Anterior cingulate cortex (tissue), 58 donors: ENCODE measurements at regions not wholly inside any gene's neighbourhood (a gene's known extent, or its start where the extent isn't known, plus 50 kb on each side); places are given as distances from the start of the nearest gene placed in this dataset.
A peak's percentile ranks its signal among the peaks of the same experiment; 100 is the strongest.
"Not testable (repeated sequence)": the region's sequence is repeated elsewhere in the genome, so short reads cannot be mapped to it uniquely, and the experiment has no call there.

Experiments
- DNase-seq, 58 donors: peaks; one replicate each; lab custom pipeline; 2025; lab: John Stamatoyannopoulos, UW

- not testable (repeated sequence) for DNase-seq
Observed at GRCh38 chr13:34386229-34386628, 555.8 kb upstream of the NBEA start.

- no peak for DNase-seq
Observed at GRCh38 chr13:34391076-34391475, 551.0 kb upstream of the NBEA start.

- DNase-seq, result no peak
Observed at GRCh38 chr13:34401696-34402095, 540.4 kb upstream of the NBEA start.

GRCh38 chr13:34405410-34406181 lies 536.5 kb upstream of the NBEA start:
- peak in 1 of 58 donors; percentile 11 for DNase-seq

GRCh38 chr13:34408640-34409039 lies 533.4 kb upstream of the NBEA start:
- DNase-seq, result peak in 2 of 58 donors; percentile 4 to 19

- peak in 3 of 58 donors; percentile 11 to 34 (median 20) for DNase-seq
Observed at GRCh38 chr13:34409496-34410182, 532.4 kb upstream of the NBEA start.

GRCh38 chr13:34410678-34411077 lies 531.4 kb upstream of the NBEA start:
- no peak for DNase-seq

GRCh38 chr13:34411177-34411576 lies 530.9 kb upstream of the NBEA start:
- no peak for DNase-seq

GRCh38 chr13:34411894-34412293 lies 530.2 kb upstream of the NBEA start:
- DNase-seq, result no peak

GRCh38 chr13:34412295-34412694 lies 529.8 kb upstream of the NBEA start:
- DNase-seq, result no peak

- no peak for DNase-seq
Observed at GRCh38 chr13:34412817-34413375, 529.2 kb upstream of the NBEA start.

GRCh38 chr13:34413538-34414210 lies 528.4 kb upstream of the NBEA start:
- no peak for DNase-seq

GRCh38 chr13:34414616-34415015 lies 527.5 kb upstream of the NBEA start:
- DNase-seq, result no peak

GRCh38 chr13:34416971-34417380 lies 525.1 kb upstream of the NBEA start:
- peak in 20 of 58 donors; percentile 11 to 65 (median 42) for DNase-seq

GRCh38 chr13:34417896-34418295 lies 524.2 kb upstream of the NBEA start:
- DNase-seq, result peak in 1 of 58 donors; percentile 13

GRCh38 chr13:34419025-34419424 lies 523.0 kb upstream of the NBEA start:
- DNase-seq, result peak in 17 of 58 donors; percentile 6 to 48 (median 22)

- DNase-seq, result no peak
Observed at GRCh38 chr13:34419755-34420154, 522.3 kb upstream of the NBEA start.

GRCh38 chr13:34420702-34421346 lies 521.2 kb upstream of the NBEA start:
- no peak for DNase-seq

- DNase-seq, result no peak
Observed at GRCh38 chr13:34421347-34421719, 520.7 kb upstream of the NBEA start.

GRCh38 chr13:34421858-34422475 lies 520.1 kb upstream of the NBEA start:
- DNase-seq, result no peak
